ENCODE measurements at regions not wholly inside any gene's neighbourhood (a gene's known extent, or its start where the extent isn't known, plus 50 kb on each side); places are given as distances from the start of the nearest gene placed in this dataset.

GRCh38 chr10:59962756-59963155 lies 56.4 kb upstream of the CCDC6 start:
- no peak overlapping the region for H3K4me2 ChIP-seq (ENCODE audit: insufficient read depth, low read length)
- H3K27me3 ChIP-seq (ENCODE audit: control insufficient read depth in 2 of 2, insufficient read depth in 2 of 2, low read length in 2 of 2): no peaks in the 10 kb centered on the region
- no peaks in the 10 kb centered on the region for H3K79me2 ChIP-seq (ENCODE audit: control insufficient read depth, insufficient read depth, low read length)
- in situ Hi-C loops (cut with MboI): no loop called here
- BruUV-seq (replicated peaks): no TSS peak
- H4K20me1 ChIP-seq (replicated peaks; ENCODE audit: control insufficient read depth, insufficient read depth, low read length): no peaks in the 10 kb centered on the region
- ATAC-seq (no peak), DNase-seq (ENCODE audit: extremely low read depth in 1 of 4, low spot score in 3 of 4) (no peak), FAIRE-seq (no peak)
- H3K27ac ChIP-seq (ENCODE audit: extremely low read depth, low read depth, low read length): no peak overlapping the region
- H3K9ac ChIP-seq (ENCODE audit: insufficient read depth in 1 of 2, low read depth in 2 of 2, low read length in 2 of 2): no peak overlapping the region
- intact Hi-C loops (cut with micrococcal nuclease): no loop called here
- H3K36me3 ChIP-seq (ENCODE audit: control insufficient read depth, insufficient read depth, low read length): no peaks in the 10 kb centered on the region
- no peaks in the 10 kb centered on the region for H3K9me3 ChIP-seq (replicated peaks; ENCODE audit: control insufficient read depth, insufficient read depth, low read depth, low read length)
- ChIA-PET POLR2A (no interaction called here), CTCF (ENCODE audit: low intra/inter-chr PET ratio) (no interaction called here)
- no peak overlapping the region for H3K4me3 ChIP-seq
- WGBS (ENCODE audit: insufficient coverage, low coverage, missing lambda C conversion rate): 8% methylated on average over 4 of the region's 4 CpGs
- no peaks in the 10 kb centered on the region for H3K9me1 ChIP-seq (ENCODE audit: control insufficient read depth, insufficient read depth, low read length)
- 0 out of 2 replicates have a peak overlapping the region, but pooled peaks have one; percentile 23 for H2AFZ ChIP-seq (ENCODE audit: low read depth, low read length)
- TF ChIP-seq ZNF316 (IDR thresholded peaks at IDR 0.05): peak; percentile 54
- TF ChIP-seq MAFF (IDR thresholded peaks at IDR 0.05; ENCODE audit: low read length): 0 out of 2 replicates have a peak, but pooled peaks have one; percentile 2
- TF ChIP-seq MAFG (tag; conservative IDR thresholded peaks at IDR 0.05): 0 out of 2 replicates have a peak, but pooled peaks have one; percentile 30
- TF ChIP-seq C11orf30 (IDR thresholded peaks at IDR 0.05; ENCODE audit: low read depth): peak; percentile 46
- no peak for TF ChIP-seq RNF2 (IDR thresholded peaks at IDR 0.05)
- H3K4me1 ChIP-seq (replicated peaks in 1 of 2; ENCODE audit: control insufficient read depth in 2 of 2, insufficient read depth in 2 of 2, low read length in 2 of 2): peaks cover 3 to 10% of the 10 kb centered on the region in 2 experiments; a peak in 3 of 5 replicates

GRCh38 chr10:59960751-59961150 lies 54.4 kb upstream of the CCDC6 start:
- H2AFZ ChIP-seq (ENCODE audit: low read depth, low read length): no peak overlapping the region
- no peaks in the 10 kb centered on the region for H3K79me2 ChIP-seq (ENCODE audit: control insufficient read depth, insufficient read depth, low read length)
- peaks cover 0 to 5% of the 10 kb centered on the region in 2 experiments; a peak in 2 of 5 replicates for H3K4me1 ChIP-seq (replicated peaks in 1 of 2; ENCODE audit: control insufficient read depth in 2 of 2, insufficient read depth in 2 of 2, low read length in 2 of 2)
- DNase-seq (ENCODE audit: extremely low read depth in 1 of 4, low spot score in 3 of 4) (no peak), FAIRE-seq (no peak), ATAC-seq (no peak)
- no peaks in the 10 kb centered on the region for H3K9me3 ChIP-seq (replicated peaks; ENCODE audit: control insufficient read depth, insufficient read depth, low read depth, low read length)
- no peak overlapping the region for H3K27ac ChIP-seq (ENCODE audit: extremely low read depth, low read depth, low read length)
- no TSS peak for BruUV-seq (replicated peaks)
- ChIA-PET POLR2A (no interaction called here), CTCF (ENCODE audit: low intra/inter-chr PET ratio) (no interaction called here)
- no peaks in the 10 kb centered on the region for H3K27me3 ChIP-seq (ENCODE audit: control insufficient read depth in 2 of 2, insufficient read depth in 2 of 2, low read length in 2 of 2)
- intact Hi-C loops (cut with micrococcal nuclease): no loop called here
- no peak overlapping the region for H3K9ac ChIP-seq (ENCODE audit: insufficient read depth in 1 of 2, low read depth in 2 of 2, low read length in 2 of 2)
- no peaks in the 10 kb centered on the region for H3K36me3 ChIP-seq (ENCODE audit: control insufficient read depth, insufficient read depth, low read length)
- no peak overlapping the region for H3K4me2 ChIP-seq (ENCODE audit: insufficient read depth, low read length)
- no peak overlapping the region for H3K4me3 ChIP-seq
- in situ Hi-C loops (cut with MboI): no loop called here
- H3K9me1 ChIP-seq (ENCODE audit: control insufficient read depth, insufficient read depth, low read length): no peaks in the 10 kb centered on the region
- H4K20me1 ChIP-seq (replicated peaks; ENCODE audit: control insufficient read depth, insufficient read depth, low read length): no peaks in the 10 kb centered on the region
- TF ChIP-seq THAP7 (CRISPR knock-in tag; IDR thresholded peaks at IDR 0.05): no peak
- no peak for TF ChIP-seq THRAP3 (IDR thresholded peaks at IDR 0.05; ENCODE audit: borderline replicate concordance)
- no peak for TF ChIP-seq PHF8 (IDR thresholded peaks at IDR 0.05; ENCODE audit: borderline replicate concordance, low read length)
- no peak for TF ChIP-seq PRMT5 (CRISPR knock-in tag; IDR thresholded peaks at IDR 0.05)
- TF ChIP-seq SAP30 (IDR thresholded peaks at IDR 0.05; ENCODE audit: borderline replicate concordance, insufficient read depth, low read depth, low read length, poor library complexity, severe bottlenecking): no peak
- TF ChIP-seq ZNF583 (CRISPR knock-in tag; IDR thresholded peaks at IDR 0.05): no peak
- no peak for TF ChIP-seq CBX2 (IDR thresholded peaks at IDR 0.05; ENCODE audit: insufficient read depth, low read length, poor library complexity, severe bottlenecking)
- TF ChIP-seq E2F6 (IDR thresholded peaks at IDR 0.05; ENCODE audit: borderline replicate concordance in 1 of 2, extremely low read depth in 1 of 2, insufficient read depth in 1 of 2, insufficient read length in 1 of 2, low read depth in 1 of 2, low read length in 1 of 2, poor library complexity in 1 of 2, severe bottlenecking in 1 of 2): no peak
- TF ChIP-seq HINFP (tag; conservative IDR thresholded peaks at IDR 0.05; ENCODE audit: low read depth): no peak
